NCI-H128 (cell line): ENCODE measurements at regions not wholly inside any gene's neighbourhood (a gene's known extent, or its start where the extent isn't known, plus 50 kb on each side); places are given as distances from the start of the nearest gene placed in this dataset.

Experiments used
- DNase-seq: peaks from one replicate; lab custom pipeline; 2025; ENCODE audit not compliant: unreplicated experiment; lab: John Stamatoyannopoulos, UW

DNA sequence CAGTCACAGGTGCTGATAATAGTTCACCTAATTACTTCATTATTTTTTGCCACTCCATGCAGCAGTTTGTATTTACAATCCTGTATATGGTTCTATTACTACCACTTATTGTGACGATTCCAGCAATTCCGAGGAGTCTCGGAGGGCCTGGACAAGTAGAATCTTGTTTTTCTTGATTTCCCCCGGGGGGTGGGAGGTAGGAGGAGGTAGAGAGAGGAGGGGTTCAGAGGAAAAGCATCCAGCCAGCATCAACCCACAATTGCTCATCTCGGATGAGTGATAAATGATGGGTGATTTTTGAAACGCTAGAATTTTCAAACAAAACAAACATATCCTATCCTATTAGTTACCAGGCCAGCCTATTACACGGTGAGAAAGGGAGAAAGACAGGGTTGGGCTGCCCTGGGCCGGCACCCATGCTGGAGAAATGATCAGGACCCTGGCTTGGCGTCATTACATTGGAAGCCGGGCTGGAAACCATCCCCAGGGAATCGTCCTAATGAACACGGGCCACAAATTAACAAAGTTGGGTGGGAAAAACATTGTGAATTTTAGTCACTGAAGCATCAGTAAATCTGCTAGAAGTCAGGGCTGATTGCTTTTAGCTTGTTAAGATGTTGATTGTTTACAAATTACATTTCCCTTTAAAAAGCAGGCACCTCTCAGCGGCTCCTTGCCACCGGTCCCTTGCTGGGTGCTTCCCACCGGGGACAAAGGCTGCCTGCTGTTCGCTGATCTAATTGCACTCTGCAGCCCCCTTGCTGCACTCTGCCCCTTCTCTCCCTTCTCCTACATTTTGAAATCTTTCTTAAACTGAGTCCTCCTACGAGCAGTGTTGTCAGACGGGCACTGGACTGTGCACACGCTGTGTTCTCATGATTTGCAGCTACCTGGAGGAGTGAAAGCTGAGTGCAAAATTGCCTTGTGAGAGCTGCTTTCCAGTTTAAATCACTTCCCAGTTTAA is 95.5 kb downstream of the FAM204A start:
- no peak for DNase-seq

DNA sequence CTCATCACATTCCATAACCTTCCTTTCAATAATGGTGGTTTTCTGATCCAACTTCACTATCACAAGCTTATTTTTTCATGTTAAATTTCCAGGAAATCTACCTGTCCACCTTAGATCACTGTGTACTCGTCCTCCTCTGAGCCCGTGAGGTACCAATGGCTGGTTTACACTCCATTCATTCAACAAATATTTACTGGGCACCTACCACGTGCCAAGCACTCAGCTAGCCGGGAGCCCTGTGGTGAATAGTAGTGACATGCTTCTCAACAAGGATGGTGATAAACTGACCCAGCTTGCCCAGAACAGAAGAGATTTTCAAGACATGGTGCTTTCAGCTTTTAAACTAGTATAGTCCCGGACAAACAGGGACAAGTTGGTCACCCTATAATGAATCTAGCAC is 98.2 kb downstream of the FAM204A start:
- no peak for DNase-seq

DNA sequence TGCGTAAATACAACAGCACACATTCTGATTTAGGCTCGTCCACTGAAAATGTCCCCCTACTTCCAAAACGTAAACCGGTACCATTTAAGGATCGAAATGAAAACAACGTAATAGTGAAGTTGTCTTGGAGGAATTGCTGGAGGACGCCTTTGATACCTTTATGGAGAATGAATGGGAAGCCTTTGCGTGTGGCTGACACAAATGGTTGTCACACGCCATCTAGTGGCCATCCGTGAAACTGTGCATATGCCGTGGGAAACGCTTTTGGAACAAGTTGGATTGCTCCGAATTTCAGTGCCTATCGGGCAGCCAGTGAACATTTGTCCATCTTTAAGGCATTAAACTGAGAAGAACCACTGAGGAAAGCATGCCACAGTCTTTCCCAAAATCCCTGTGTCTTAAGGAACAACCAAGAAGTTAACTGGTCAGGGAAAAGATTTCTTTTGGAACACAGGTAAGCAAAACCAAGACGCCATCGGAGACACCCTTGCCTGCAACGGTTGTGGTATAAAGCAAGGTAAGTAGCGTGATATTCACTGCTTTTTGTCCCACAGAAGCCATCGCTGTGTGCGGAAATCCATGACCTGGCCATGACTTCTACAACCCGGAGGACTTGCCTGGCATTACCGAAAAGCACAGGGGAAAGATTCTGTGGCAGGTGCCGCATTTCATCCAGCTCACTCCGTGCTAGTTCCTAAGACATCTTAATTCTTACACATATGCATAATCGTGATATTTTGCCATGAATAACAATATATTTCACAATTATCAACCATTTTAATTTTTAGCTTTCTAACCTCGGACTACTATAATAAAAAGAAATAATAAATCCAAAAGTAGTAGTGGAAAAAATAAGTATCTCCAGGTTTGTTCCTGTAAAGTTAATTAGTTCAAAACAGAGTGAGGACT is 100.6 kb downstream of the FAM204A start:
- peak; percentile 53 for DNase-seq

DNA sequence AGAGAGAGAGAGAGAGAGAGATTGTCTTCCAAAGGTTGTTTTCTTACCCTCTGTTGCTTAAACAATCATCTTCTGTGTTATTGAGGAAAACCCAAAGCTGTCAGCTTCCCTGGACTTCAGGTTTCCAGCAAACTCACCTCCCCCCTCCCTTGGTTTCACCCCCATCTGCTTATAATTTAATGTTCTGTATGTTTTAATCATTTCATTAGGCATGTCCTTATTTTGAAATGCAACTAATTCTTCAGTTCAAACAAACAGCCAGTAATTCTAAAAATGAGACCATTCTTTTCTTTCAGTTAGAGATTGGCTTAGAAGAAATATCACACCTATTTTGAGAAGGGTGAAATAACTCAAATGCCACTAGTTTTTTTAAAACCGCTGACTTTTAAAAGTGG is 102.9 kb downstream of the FAM204A start:
- no peak for DNase-seq

DNA sequence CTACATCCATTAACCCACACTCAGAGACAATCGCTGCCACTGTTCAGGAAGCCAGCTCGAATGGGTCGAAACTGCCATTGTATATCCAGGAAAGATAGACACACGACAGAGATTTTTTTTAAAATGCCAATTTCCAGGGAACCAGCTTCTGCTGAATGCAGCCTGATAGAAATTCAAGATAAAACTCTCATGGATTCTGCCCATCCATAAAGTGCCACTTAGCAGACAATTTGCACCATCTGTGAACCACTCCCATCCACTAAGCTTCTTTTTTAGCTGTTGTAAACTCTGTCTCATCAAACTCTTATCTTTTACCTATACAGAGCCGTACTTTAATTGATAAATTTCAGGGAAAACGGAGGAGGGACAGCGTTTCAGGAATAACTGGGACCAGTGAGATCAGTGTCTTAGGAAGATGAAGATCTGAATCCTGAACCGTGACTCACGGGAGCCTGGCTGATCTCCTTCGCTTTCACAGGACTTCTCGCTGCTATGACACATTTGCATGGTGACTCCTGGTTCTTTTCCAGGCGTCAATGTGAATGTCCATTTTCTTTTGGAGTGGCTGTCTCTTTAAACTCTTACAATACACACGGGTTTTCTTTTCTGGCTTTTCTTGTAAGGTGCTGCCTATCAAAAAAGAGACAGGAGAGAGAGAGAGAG is 103.4 kb downstream of the FAM204A start:
- DNase-seq, result no peak

DNA sequence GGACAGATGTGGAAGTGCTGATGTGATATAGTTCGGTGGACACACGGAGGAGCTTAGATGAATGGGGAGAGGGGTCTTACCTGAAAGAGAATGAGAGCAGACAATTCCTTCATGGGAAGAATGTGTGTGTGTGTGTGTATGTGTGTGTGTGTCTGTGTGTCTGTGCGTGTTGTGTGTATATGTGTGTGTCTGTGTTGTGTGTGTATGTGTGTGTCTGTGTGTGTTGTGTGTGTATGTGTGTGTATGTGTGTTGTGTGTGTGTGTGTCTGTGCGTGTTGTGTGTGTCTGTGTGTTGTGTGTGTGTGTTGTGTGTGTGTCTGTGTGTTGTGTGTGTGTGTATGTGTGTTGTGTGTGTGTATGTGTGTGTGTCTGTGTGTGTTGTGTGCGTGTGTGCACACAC is 104.2 kb downstream of the FAM204A start:
- no peak for DNase-seq

DNA sequence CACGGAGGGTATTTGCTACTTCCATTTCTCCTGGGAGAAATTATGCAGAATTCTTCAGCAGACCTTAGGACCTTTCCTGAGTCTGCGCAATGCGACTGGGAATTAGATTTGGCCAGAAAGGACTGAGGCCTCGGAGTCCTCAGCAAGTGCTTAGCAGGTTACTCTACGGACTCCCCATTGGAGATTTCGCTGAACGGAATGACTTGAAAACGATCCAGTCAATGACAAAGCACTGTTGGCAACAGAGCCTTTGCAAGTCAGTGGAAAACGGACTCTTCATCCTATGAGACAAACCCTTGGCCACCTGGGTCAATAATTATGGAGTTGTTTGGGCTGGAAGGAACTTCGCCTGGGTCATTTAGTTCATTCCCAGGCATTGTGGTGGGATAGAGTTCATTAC is 107.4 kb downstream of the FAM204A start:
- no peak for DNase-seq

DNA sequence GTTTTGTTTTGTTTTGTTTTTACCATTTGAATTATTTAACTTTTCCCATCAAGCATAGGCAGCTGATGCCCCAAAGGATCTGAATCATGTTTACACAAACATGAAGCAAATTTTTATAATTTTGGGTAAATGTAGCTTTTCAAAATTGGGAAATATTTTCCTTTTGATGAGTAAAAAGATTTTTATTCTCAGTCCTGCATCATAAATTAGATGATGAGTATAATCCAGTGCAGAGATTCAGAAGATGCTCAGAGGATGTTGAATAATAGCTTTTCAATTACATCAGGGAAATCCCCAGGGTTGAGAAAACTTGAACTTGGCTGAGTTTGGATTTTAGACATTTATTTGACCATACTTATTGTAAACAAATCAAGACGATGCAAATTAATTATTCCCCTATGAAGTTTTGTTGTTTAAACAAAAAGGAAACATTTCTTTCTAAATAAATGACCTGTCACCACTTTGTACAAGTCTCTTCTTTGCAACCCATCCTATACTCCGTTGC is 121.7 kb downstream of the FAM204A start:
- no peak for DNase-seq

DNA sequence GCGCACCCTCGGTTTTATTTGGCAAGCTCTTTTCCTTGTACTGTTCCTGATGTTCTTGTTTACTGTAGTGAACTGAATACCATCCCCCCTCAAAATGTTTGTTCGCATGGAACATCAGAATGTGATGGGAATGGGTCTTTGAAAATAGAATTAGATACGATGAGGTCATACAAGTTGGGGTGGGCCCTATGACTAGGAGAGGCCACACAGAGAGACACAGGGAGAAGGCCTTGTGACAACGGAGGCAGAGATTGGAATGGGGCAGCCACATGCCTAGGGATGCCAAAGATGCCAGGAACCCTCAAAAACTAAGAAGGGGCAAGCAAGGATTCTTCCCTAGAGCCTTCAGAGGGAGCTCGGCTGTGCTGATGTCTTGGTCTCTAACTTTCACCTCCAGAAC is 123.6 kb downstream of the FAM204A start:
- DNase-seq, result no peak

DNA sequence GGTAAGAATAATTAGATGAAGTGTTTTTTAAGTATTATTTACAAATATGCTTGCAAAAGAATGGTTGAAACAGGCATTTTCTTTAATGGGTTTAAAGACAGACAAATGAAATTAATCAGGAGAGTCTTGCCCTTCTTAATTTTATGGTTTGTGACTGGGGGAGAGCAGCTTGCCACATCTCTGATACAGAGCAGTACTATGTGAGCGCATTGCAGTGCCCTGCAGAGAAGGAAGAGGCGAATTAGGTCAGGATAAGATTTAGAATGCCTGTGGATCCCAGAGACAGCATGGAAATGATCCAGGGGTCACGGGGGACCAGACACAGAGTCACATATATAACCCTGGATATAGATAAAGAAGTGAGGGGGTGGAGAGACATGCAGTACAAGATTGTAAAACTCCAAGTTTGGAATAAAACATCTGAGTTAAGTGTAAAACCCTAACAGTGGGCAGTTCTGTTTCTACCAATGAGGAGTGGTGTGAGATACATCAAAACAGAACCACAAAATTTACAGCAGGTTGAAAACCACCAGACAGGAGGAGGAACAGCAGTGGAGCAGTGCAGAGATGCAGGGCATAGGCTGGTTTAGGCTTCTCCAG is 125.5 kb downstream of the FAM204A start:
- no peak for DNase-seq

DNA sequence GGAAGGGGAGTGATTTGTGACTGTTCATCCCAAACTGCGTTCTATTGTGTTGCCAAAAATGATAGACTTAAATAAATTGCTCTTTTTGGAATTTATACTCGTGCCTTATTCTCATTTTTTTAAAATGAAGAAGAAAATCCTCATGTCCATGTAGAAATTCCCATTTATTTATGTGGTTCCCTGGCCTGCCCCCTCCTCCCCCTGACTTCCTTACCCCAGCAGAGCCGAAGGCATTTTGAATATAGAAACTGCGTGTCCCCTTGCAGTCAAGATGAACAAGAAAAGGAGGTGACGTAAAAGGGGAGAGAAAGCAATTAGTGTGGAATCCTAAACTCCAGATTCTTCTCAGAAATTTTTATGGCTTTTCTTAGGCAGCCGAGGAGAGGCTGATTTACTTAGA is 126.1 kb downstream of the FAM204A start:
- no peak for DNase-seq

DNA sequence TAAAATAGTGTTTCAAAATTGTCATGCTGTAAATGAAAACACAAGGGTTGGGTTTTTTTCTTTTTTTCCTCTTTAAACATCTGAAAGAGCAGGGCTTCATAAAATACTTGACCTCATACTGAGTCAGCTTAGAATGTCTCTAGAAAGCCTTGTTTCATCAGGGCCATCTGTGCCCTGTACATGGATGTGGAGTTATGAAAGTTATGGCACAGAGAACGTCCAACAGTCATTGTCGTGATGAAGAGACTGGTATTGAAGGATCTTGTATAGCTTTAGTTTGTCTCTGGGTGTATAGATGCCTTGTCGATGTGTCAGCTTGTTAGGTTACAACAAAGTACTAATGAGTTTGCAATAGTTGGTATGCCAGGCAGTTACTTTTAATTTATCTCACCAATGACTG is 127.3 kb downstream of the FAM204A start:
- DNase-seq, result no peak

DNA sequence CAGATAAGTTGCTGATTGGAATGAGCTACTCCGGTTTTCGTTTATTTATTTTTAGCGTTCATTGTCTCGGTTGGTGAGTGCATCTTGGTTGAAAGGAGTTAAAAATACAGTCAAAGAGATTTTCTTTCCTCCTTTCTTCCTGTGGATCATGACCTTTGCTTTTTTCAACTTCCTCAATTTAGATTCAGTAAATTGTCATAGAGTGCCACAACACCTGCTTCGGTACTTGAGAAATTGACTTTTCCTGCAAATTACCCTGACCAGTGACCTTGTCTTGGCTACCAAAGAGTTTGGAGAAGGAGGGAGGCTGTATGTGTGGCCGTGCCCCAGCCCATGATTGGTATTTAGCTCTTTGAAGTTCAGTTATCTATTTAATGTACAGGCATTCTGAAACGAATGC is 128.7 kb downstream of the FAM204A start:
- no peak for DNase-seq

DNA sequence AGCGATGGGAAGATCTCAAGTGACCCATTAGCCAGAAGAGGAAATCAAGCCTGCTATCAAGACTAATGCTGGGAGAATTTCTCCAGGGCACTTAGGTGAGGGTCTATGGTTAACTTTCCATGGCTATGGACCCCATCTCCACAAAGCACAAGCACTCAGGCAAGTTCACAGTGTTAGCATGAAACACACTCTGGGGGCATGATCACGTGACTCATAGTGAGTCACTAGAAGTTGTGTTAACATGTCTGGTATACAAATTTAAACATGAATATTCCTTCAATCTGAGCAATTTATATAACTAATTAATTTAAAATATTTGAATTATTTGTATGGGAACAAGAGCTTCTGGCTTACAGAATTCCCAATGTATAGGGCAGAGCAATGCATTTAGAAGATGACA is 131.8 kb downstream of the FAM204A start:
- no peak for DNase-seq

DNA sequence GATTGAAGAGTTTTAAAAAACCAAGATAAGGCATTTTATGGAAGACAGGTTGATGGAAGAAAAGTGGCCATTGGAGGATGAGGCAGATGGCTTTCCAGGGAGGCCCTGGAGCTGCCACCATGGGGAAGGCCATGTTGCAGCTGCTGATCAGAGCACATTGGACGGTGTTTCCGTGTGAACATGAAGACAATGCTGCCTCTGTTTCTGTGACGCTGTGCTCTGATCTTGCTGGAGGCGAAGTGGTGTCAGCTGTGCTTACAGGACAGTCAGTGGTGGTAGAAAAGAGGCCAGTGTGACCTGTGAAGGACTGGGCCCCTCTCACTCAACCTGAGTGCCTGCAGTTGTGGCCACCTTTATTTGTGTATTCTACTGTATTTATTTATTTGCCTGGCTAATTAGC is 132.9 kb downstream of the FAM204A start:
- DNase-seq, result no peak

DNA sequence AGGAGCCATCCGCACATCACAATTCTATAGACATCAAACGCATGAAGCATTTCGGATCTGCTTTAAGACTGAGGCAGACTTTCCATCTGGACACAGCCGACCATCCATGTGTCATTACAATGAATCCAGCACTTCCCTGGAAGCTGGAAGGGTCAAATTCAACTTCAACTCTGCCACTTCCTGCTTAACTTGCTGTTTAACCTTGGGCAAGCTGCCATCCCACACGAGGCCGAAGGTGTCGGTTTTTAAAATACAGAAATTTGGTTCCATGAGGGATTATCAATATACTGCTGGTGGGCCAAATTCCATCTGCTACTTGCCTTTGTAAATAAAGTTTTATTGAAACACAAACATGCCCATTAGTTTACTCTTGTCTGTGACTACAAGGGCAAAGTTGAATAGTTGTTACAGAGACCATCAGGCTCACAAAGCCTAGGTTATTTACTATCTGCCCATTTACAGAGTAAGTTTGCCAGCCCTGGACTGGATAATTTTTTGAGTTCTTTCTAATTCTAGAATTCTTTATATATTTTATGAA is 134.6 kb downstream of the FAM204A start:
- DNase-seq, result no peak

DNA sequence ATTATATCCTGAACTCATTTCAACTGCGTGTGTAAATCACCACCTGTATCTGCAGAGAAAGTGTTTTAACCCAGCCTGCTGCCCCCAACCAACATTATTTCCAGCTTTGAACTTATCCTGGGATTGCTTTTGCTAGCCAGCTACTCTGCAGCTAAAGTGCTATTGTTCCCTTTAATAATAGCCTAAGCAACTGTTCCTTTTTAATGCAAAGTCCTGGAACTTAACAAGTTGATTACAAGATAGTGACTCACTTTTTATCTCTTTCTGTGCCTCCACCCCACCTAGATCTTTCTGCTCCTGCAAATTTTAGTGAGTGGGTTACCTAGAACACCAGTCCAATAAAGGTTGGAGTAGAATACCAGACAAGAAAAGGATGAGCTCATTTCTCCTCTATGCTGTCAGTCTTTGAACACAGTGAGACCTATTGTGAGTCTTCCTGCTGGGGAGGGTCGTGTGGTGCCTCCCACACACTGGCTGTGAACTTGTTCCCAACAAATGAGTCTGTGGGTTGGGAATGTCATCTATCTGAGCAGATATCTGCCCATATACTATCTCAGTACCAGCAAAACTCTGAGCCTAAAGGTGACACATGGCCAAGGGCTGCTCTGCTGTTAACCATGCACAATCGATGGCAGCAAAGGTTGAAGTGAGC is 137.7 kb downstream of the FAM204A start:
- DNase-seq, result no peak

DNA sequence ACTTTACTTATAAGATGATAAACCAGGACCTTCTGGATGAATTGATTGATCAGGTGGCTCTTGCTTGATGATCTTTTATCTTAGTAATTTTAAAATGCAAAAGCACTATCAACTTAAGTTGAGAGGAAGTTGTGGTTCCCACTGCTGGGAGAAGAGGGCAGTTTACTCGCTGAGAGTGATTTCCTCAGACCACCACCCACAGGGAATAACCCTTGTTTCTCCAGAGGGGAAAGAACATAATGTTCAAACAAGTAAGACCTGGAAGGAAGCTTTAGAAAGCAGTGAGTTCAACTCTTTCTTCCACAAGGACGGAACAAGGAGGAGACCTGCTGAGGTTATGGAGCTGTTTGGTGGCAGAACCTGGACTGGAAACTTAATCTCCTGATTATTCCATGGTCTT is 138.7 kb downstream of the FAM204A start:
- no peak for DNase-seq

DNA sequence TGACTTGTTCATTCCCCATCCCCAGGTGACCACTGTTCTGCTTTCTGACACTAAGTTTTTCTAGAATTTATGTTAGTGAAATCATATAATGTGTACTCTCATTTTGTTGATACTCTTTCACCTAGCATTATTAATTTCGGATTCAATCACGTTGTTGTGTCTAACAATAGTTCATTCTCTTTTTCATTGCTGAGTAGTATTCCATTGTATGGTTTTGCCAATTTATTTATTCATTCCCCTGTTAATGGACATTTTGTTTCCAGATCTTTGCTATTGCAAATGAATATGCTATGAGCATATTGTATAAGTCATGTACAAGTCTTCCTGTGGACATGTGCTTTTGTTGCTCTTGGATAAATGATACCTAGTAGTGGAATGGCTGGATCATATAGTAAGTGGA is 146.4 kb downstream of the FAM204A start:
- no peak for DNase-seq

DNA sequence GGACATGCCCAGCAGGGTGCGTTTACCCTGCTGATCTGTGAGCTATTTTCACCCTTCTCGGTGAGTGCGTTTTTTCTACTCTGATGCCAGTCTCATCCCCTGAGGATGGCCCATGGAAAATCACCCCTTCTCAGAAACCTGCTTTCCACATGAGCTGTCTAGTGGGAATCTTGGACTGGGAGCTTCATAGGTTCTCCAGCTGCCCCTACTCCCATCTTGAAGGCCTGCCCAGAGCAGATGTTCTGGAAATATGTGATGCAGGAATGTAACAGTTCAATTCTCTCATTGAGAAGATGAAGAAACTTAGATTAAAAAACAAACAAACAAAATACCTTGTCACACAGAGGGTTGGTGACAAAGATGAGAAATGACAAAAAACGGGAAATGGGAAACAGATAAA is 146.9 kb upstream of the RAB11FIP2 start:
- no peak for DNase-seq
